IMR-90 (cell line): ENCODE measurements at regions not wholly inside any gene's neighbourhood (a gene's known extent, or its start where the extent isn't known, plus 50 kb on each side); places are given as distances from the start of the nearest gene placed in this dataset.

Source experiments
- ATAC-seq: fragments of 200-7000 bp; cut with Tn5 transposase; 2 replicates; pipeline ENCODE4 v1.9.1; 2020; ENCODE audit warnings: low read depth, mild to moderate bottlenecking, moderate library complexity
- BruUV-seq: library from RNA; stranded (reverse); fragments of 400-500 nt; replicated peaks from 2 replicates; lab custom pipeline; 2021; lab: Mats Ljungman, UMichigan
- CTCF ChIA-PET: fragments of 300-600 bp; formaldehyde crosslinking; extraction: SDS; loops from one replicate; lab custom pipeline; 2021; ENCODE audit warnings: antibody characterized with exemption; lab: Yijun Ruan, JAX
- POLR2A ChIA-PET: fragments of 300-600 bp; sonication (Branson Sonifier 250); formaldehyde crosslinking; loops from one replicate; lab custom pipeline; 2022; ENCODE audit warnings: antibody characterized with exemption; ENCODE audit not compliant: unreplicated experiment; lab: Charles Lee
- DNase-seq: peaks from one replicate; pipeline ENCODE4 v3.0.0; 2013
- H2AFZ ChIP-seq: replicated peaks from 2 replicates; pipeline ENCODE3; 2013; ENCODE audit warnings: low read length, mild to moderate bottlenecking; ENCODE audit not compliant: poor library complexity
- H2AK5ac ChIP-seq: 2 replicates; pipeline ENCODE4 v1.6.1; 2013; ENCODE audit warnings: low read depth, low read length, inconsistent platforms
- H2AK9ac ChIP-seq: replicated peaks from 2 replicates; pipeline ENCODE3; 2013; ENCODE audit warnings: mild to moderate bottlenecking, low read depth, low read length, moderate library complexity; ENCODE audit not compliant: poor library complexity
- H2BK120ac ChIP-seq: 2 replicates; pipeline ENCODE4 v1.6.1; 2013; ENCODE audit warnings: low read depth, low read length, inconsistent platforms
- H2BK15ac ChIP-seq: 3 replicates; pipeline ENCODE4 v1.6.1; 2013; ENCODE audit warnings: low read depth, low read length, inconsistent platforms
- H2BK20ac ChIP-seq: 2 replicates; pipeline ENCODE4 v1.6.1; 2013; ENCODE audit warnings: low read depth, mild to moderate bottlenecking, inconsistent platforms, low read length, moderate library complexity
- H2BK5ac ChIP-seq: 2 replicates; pipeline ENCODE4 v1.6.1; 2013; ENCODE audit warnings: mild to moderate bottlenecking, low read depth, low read length, inconsistent platforms; ENCODE audit not compliant: poor library complexity, severe bottlenecking
- H3K14ac ChIP-seq: replicated peaks from 2 replicates; pipeline ENCODE4 v1.6.1; 2013; ENCODE audit warnings: low read depth, low read length, inconsistent platforms
- H3K18ac ChIP-seq: 2 replicates; pipeline ENCODE4 v1.6.1; 2013; ENCODE audit warnings: low read depth, low read length, control low read depth
- H3K23ac ChIP-seq: 2 replicates; pipeline ENCODE4 v1.6.1; 2013; ENCODE audit warnings: low read depth, low read length, inconsistent platforms
- H3K27ac ChIP-seq: 2 replicates; pipeline ENCODE4 v1.5.1; 2013; ENCODE audit warnings: mild to moderate bottlenecking, control low read depth, low read length; ENCODE audit not compliant: insufficient read depth
- H3K27me3 ChIP-seq: 2 replicates; pipeline ENCODE4 v1.6.1; 2013; ENCODE audit warnings: low read length; ENCODE audit not compliant: control insufficient read depth, insufficient read depth
- H3K36me3 ChIP-seq: 2 replicates; pipeline ENCODE4 v1.6.1; 2013; ENCODE audit warnings: low read length, mixed read lengths; ENCODE audit not compliant: control insufficient read depth, insufficient read depth
- H3K4ac ChIP-seq: 2 replicates; pipeline ENCODE4 v1.6.1; 2013; ENCODE audit warnings: low read depth, low read length, inconsistent platforms
- H3K4me1 ChIP-seq: 2 replicates; pipeline ENCODE4 v1.6.1; 2013; ENCODE audit warnings: low read length, mixed read lengths; ENCODE audit not compliant: control insufficient read depth, insufficient read depth
- H3K4me2 ChIP-seq: 2 replicates; pipeline ENCODE4 v1.6.1; 2013; ENCODE audit warnings: low read depth, mild to moderate bottlenecking, control low read depth, low read length, moderate library complexity
- H3K4me3 ChIP-seq: 2 replicates; pipeline ENCODE4 v1.5.1; 2013; ENCODE audit warnings: low read depth, mild to moderate bottlenecking, control low read depth, low read length, moderate library complexity; ENCODE audit not compliant: insufficient read depth
- H3K56ac ChIP-seq: 2 replicates; pipeline ENCODE4 v1.6.1; 2013; ENCODE audit warnings: low read length, inconsistent platforms; ENCODE audit not compliant: insufficient read depth; ENCODE audit errors: extremely low read depth
- H3K79me1 ChIP-seq, 2 experiments: 2 replicates each; pipeline ENCODE4 v1.6.1; 2013; ENCODE audit warnings: low read length in 2 of 2, inconsistent platforms in 1 of 2, low read depth in 1 of 2
- H3K9ac ChIP-seq: 2 replicates; pipeline ENCODE4 v1.6.1; 2013; ENCODE audit warnings: low read depth, low read length, control low read depth
- H3K9me1 ChIP-seq: 2 replicates; pipeline ENCODE4 v1.6.1; 2013; ENCODE audit warnings: low read length, inconsistent platforms; ENCODE audit not compliant: insufficient read depth
- H3K9me3 ChIP-seq: 2 replicates; pipeline ENCODE4 v1.6.1; 2013; ENCODE audit warnings: low read length; ENCODE audit not compliant: control insufficient read depth, insufficient read depth
- H4K20me1 ChIP-seq: 2 replicates; pipeline ENCODE4 v1.6.1; 2013; ENCODE audit warnings: low read length, inconsistent platforms; ENCODE audit not compliant: insufficient read depth
- H4K5ac ChIP-seq: 2 replicates; pipeline ENCODE4 v1.6.1; 2013; ENCODE audit warnings: mild to moderate bottlenecking, low read depth, low read length, control low read depth
- H4K8ac ChIP-seq, 2 experiments: 2 replicates each; pipeline ENCODE4 v1.6.1; 2013; ENCODE audit warnings: low read depth in 2 of 2, low read length in 2 of 2, control low read depth in 1 of 2, inconsistent platforms in 1 of 2
- H4K91ac ChIP-seq: 2 replicates; pipeline ENCODE4 v1.6.1; 2013; ENCODE audit warnings: low read depth, low read length, inconsistent platforms; ENCODE audit not compliant: insufficient read depth
- BHLHE40 ChIP-seq: fragments of 150-350 bp; IDR thresholded peaks from 2 replicates; pipeline ENCODE4 v1.6.1; 2016; ENCODE audit warnings: mild to moderate bottlenecking, low read depth, low read length
- CEBPB ChIP-seq: IDR thresholded peaks from 2 replicates; pipeline ENCODE4 v1.6.1; 2012; ENCODE audit warnings: low read depth, low read length, improper control_type of control experiment
- CHD1 ChIP-seq: IDR thresholded peaks from 2 replicates; pipeline ENCODE4 v1.6.1; 2012; ENCODE audit warnings: low read depth, low read length, improper control_type of control experiment
- FOS ChIP-seq: fragments of 150-350 bp; IDR thresholded peaks from 2 replicates; pipeline ENCODE4 v1.6.1; 2016; ENCODE audit warnings: low read depth, low read length
- MAFK ChIP-seq: IDR thresholded peaks from 2 replicates; pipeline ENCODE4 v1.6.1; 2012; ENCODE audit warnings: low read depth, low read length, improper control_type of control experiment
- MAZ ChIP-seq: IDR thresholded peaks from 2 replicates; pipeline ENCODE4 v1.6.1; 2012; ENCODE audit warnings: low read depth, mild to moderate bottlenecking, low read length, improper control_type of control experiment, moderate library complexity, borderline replicate concordance
- POLR2A ChIP-seq: IDR thresholded peaks from 2 replicates; pipeline ENCODE4 v1.6.1; 2012; ENCODE audit warnings: mild to moderate bottlenecking, low read depth, low read length
- RAD21 ChIP-seq: IDR thresholded peaks from 2 replicates; pipeline ENCODE4 v1.6.1; 2012; ENCODE audit warnings: low read length, improper control_type of control experiment
- RCOR1 ChIP-seq: IDR thresholded peaks from 2 replicates; pipeline ENCODE4 v1.6.1; 2012; ENCODE audit warnings: mild to moderate bottlenecking, low read length, improper control_type of control experiment; ENCODE audit not compliant: insufficient replicate concordance
- RFX5 ChIP-seq: IDR thresholded peaks from 2 replicates; pipeline ENCODE4 v1.8.0; 2012; ENCODE audit warnings: low read depth, mild to moderate bottlenecking, low read length, moderate library complexity
- SMC3 ChIP-seq: fragments of 150-350 bp; IDR thresholded peaks from 2 replicates; pipeline ENCODE4 v1.6.1; 2016; ENCODE audit warnings: low read depth, mild to moderate bottlenecking, antibody characterized with exemption, low read length, moderate library complexity
- USF2 ChIP-seq: fragments of 150-350 bp; IDR thresholded peaks from 2 replicates; pipeline ENCODE4 v1.6.1; 2017; ENCODE audit warnings: mild to moderate bottlenecking, antibody characterized with exemption, low read length, low read depth
- WGBS, 2 experiments: methylation state at CpG; one replicate each; pipeline versions ENCODE4 v1.1.5 to v1.1.7; 2013; ENCODE audit warnings: missing lambda C conversion rate in 2 of 2; ENCODE audit not compliant: insufficient read length in 1 of 2; ENCODE audit errors: extremely low coverage in 2 of 2; 5-methylcytosine and 5-hydroxymethylcytosine counted together
- dilution Hi-C: fragments of 300-500 bp; cut with HindIII; formaldehyde crosslinking; loops from one replicate; pipeline ENCODE4 v1.14.3; 2018; ENCODE audit warnings: low sequenced_read_pairs; ENCODE audit not compliant: unreplicated experiment
- in situ Hi-C: fragments of 300-500 bp; cut with MboI; formaldehyde crosslinking; loops from 3 replicates; pipeline ENCODE4 v1.14.3; 2019; ENCODE audit warnings: low sequenced_read_pairs, inconsistent platforms, mixed read lengths
- intact Hi-C: fragments of 100-400 bp; cut with micrococcal nuclease; formaldehyde crosslinking; loops from 2 replicates; pipeline ENCODE4 v1.10.0; 2022
- TF ChIP-seq, protein P1 (sequence below): fragments of 150-350 bp; IDR thresholded peaks from 2 replicates; pipeline ENCODE4 v1.6.1; 2016; ENCODE audit warnings: low read depth, mild to moderate bottlenecking, low read length, moderate library complexity, borderline replicate concordance
- TF ChIP-seq, protein P2 (sequence below): conservative IDR thresholded peaks from 2 replicates; pipeline ENCODE4 v1.5.1; 2012; ENCODE audit warnings: mild to moderate bottlenecking, low read depth, low read length, improper control_type of control experiment

DNA sequence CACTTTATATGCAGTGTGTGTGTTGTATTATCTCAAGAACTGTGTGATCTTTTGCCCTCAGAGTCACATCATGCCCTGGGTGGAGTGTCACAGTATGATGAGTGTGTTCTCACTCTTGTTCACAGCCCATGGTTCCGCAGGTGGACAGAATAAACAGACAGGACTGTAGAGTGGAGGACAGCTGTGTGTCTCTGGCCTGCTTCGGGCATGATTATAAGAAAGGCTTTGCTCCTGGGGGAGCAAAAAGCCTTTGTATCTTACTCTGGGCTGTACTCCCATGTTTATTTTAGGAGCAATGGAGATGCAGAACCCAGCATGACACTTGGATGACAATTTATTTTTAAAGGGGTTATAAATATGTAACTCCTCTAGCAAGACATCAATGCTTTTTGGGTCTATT is 371.7 kb upstream of the MEX3C start:
- no peak overlapping the region for H3K18ac ChIP-seq
- H2BK5ac ChIP-seq, result no peak overlapping the region
- no peak overlapping the region for H3K23ac ChIP-seq
- H3K9ac ChIP-seq, result no peak overlapping the region
- BruUV-seq, result no TSS peak
- WGBS, 2 experiments, result no CpG with 5 or more reads among the region's 2 CpGs
- no peaks in the 10 kb centered on the region for H3K79me1 ChIP-seq
- H2BK15ac ChIP-seq, result no peak overlapping the region
- dilution Hi-C loops, result no loop called here
- no peaks in the 10 kb centered on the region for H3K4me1 ChIP-seq
- ChIA-PET POLR2A (no interaction called here), CTCF (no interaction called here)
- intact Hi-C loops, result no loop called here
- no peak overlapping the region for H3K4me2 ChIP-seq
- H3K36me3 ChIP-seq, result no peaks in the 10 kb centered on the region
- peaks cover 6% of the 10 kb centered on the region for H3K9me3 ChIP-seq
- no peak overlapping the region for H2AFZ ChIP-seq
- no peaks in the 10 kb centered on the region for H3K27me3 ChIP-seq
- H3K4ac ChIP-seq, result no peak overlapping the region
- TF ChIP-seq RCOR1 (no peak), USF2 (no peak), RAD21 (no peak), RFX5 (no peak), CEBPB (no peak), BHLHE40 (no peak), CHD1 (no peak), MAZ (no peak), FOS (no peak), POLR2A (no peak), SMC3 (no peak), MAFK (no peak)
- TF ChIP-seq, protein P1, sequence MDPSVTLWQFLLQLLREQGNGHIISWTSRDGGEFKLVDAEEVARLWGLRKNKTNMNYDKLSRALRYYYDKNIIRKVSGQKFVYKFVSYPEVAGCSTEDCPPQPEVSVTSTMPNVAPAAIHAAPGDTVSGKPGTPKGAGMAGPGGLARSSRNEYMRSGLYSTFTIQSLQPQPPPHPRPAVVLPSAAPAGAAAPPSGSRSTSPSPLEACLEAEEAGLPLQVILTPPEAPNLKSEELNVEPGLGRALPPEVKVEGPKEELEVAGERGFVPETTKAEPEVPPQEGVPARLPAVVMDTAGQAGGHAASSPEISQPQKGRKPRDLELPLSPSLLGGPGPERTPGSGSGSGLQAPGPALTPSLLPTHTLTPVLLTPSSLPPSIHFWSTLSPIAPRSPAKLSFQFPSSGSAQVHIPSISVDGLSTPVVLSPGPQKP, result no peak
- TF ChIP-seq, protein P2, sequence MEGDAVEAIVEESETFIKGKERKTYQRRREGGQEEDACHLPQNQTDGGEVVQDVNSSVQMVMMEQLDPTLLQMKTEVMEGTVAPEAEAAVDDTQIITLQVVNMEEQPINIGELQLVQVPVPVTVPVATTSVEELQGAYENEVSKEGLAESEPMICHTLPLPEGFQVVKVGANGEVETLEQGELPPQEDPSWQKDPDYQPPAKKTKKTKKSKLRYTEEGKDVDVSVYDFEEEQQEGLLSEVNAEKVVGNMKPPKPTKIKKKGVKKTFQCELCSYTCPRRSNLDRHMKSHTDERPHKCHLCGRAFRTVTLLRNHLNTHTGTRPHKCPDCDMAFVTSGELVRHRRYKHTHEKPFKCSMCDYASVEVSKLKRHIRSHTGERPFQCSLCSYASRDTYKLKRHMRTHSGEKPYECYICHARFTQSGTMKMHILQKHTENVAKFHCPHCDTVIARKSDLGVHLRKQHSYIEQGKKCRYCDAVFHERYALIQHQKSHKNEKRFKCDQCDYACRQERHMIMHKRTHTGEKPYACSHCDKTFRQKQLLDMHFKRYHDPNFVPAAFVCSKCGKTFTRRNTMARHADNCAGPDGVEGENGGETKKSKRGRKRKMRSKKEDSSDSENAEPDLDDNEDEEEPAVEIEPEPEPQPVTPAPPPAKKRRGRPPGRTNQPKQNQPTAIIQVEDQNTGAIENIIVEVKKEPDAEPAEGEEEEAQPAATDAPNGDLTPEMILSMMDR, result no peak
- no peak overlapping the region for H4K5ac ChIP-seq
- no peak overlapping the region for H3K56ac ChIP-seq
- H2AK5ac ChIP-seq, result no peak overlapping the region
- no peak for DNase-seq
- H4K20me1 ChIP-seq, result no peaks in the 10 kb centered on the region
- no peak overlapping the region for H2BK120ac ChIP-seq
- ATAC-seq, result no peak
- H3K14ac ChIP-seq, result no peak overlapping the region
- H2BK20ac ChIP-seq, result no peak overlapping the region
- H4K8ac ChIP-seq, result no peak overlapping the region
- H3K27ac ChIP-seq, result no peak overlapping the region
- in situ Hi-C loops, result no loop called here
- H2AK9ac ChIP-seq, result no peak overlapping the region
- H3K9me1 ChIP-seq, result no peaks in the 10 kb centered on the region
- no peak overlapping the region for H4K91ac ChIP-seq
- H3K4me3 ChIP-seq, result no peak overlapping the region
